Thyroid gland (tissue), 4 donors: ENCODE measurements at regions not wholly inside any gene's neighbourhood (a gene's known extent, or its start where the extent isn't known, plus 50 kb on each side); places are given as distances from the start of the nearest gene placed in this dataset.

Experiments used
- CTCF ChIP-seq, 6 experiments: fragments of 200-600 bp in 3 of 6; fragments of 450-650 bp in 3 of 6; sonication (generic) in 3 of 6; IDR thresholded peaks; one replicate each; pipeline ENCODE4 v1.5.1; 2016 to 2019; ENCODE audit warnings: antibody characterized with exemption in 6 of 6, mild to moderate bottlenecking in 2 of 6, inconsistent platforms in 1 of 6, moderate library complexity in 1 of 6
- POLR2A ChIP-seq, 2 donors: fragments of 450-650 bp; IDR thresholded peaks; one replicate each; pipeline ENCODE4 v1.6.1; 2017; ENCODE audit warnings: antibody characterized with exemption in 2 of 2, mild to moderate bottlenecking in 2 of 2, moderate library complexity in 1 of 2

GRCh38 chr10:31142026-31142425, 110.4 kb upstream of the ZNF438 start:
- TF ChIP-seq CTCF (IDR thresholded peaks at IDR 0.05) (no peak), POLR2A (IDR thresholded peaks at IDR 0.05) (no peak)
